ENCODE measurements at regions not wholly inside any gene's neighbourhood (a gene's known extent, or its start where the extent isn't known, plus 50 kb on each side); places are given as distances from the start of the nearest gene placed in this dataset.

- Histone ChIP-seq H3K27ac (ENCODE audit: low read depth, low read length) (no peak overlapping the region), H3K4me3 (ENCODE audit: low read length in 2 of 2) (no peak overlapping the region), H3K4me1 (ENCODE audit: insufficient read depth, low read length) (no peaks in the 10 kb centered on the region), H3K27me3 (ENCODE audit: insufficient read depth, low read length) (no peaks in the 10 kb centered on the region), H3K36me3 (ENCODE audit: insufficient read depth, low read length) (no peaks in the 10 kb centered on the region), H3K9me3 (ENCODE audit: control insufficient read depth in 1 of 2, low read length in 2 of 2) (no peaks in the 10 kb centered on the region)
- H3K27ac Mint-ChIP-seq, result no peak overlapping the region
- no peak for DNase-seq
- H3K4me3 Mint-ChIP-seq, result no peak overlapping the region
- intact Hi-C loops (cut with micrococcal nuclease), result no loop called here
- no peaks in the 10 kb centered on the region for H3K36me3 Mint-ChIP-seq
- CTCF ChIA-PET (ENCODE audit: partially characterized antibody), result interaction anchor here (0.8 kb wide), 1 partner anchor 9 kb away, joined by 3 read pairs; no protein-coding TSS in a partner anchor
- no peaks in the 10 kb centered on the region for H3K9me3 Mint-ChIP-seq
- H3K4me1 Mint-ChIP-seq, result no peaks in the 10 kb centered on the region
- POLR2A ChIA-PET (ENCODE audit: partially characterized antibody), result no interaction called here
- H3K27me3 Mint-ChIP-seq, result peaks cover 3 to 5% of the 10 kb centered on the region in 2 donors
Observed at GRCh38 chr5:74403771-74404170, 236.8 kb downstream of the ENC1 start.

- ChIA-PET POLR2A (ENCODE audit: partially characterized antibody) (no interaction called here), CTCF (ENCODE audit: partially characterized antibody) (no interaction called here)
- no peaks in the 10 kb centered on the region for H3K4me1 ChIP-seq (ENCODE audit: insufficient read depth, low read length)
- H3K36me3 ChIP-seq (ENCODE audit: insufficient read depth, low read length), result no peaks in the 10 kb centered on the region
- no peak overlapping the region for H3K4me3 ChIP-seq (ENCODE audit: low read length in 2 of 2)
- Mint-ChIP-seq H3K27ac (no peak overlapping the region), H3K4me1 (no peaks in the 10 kb centered on the region), H3K9me3 (no peaks in the 10 kb centered on the region), H3K27me3 (peaks cover 2 to 3% of the 10 kb centered on the region in 2 donors), H3K36me3 (no peaks in the 10 kb centered on the region), H3K4me3 (no peak overlapping the region)
- DNase-seq, result no peak
- H3K9me3 ChIP-seq (ENCODE audit: control insufficient read depth in 1 of 2, low read length in 2 of 2), result no peaks in the 10 kb centered on the region
- intact Hi-C loops (cut with micrococcal nuclease), result no loop called here
- no peaks in the 10 kb centered on the region for H3K27me3 ChIP-seq (ENCODE audit: insufficient read depth, low read length)
- H3K27ac ChIP-seq (ENCODE audit: low read depth, low read length), result no peak overlapping the region
Observed at GRCh38 chr5:74402553-74402952, 238.0 kb downstream of the ENC1 start.

GRCh38 chr5:74401946-74402320 lies 238.6 kb downstream of the ENC1 start:
- H3K4me3 Mint-ChIP-seq, result no peak overlapping the region
- no peak overlapping the region for H3K4me3 ChIP-seq (ENCODE audit: low read length in 2 of 2)
- H3K4me1 ChIP-seq (ENCODE audit: insufficient read depth, low read length), result no peaks in the 10 kb centered on the region
- no peaks in the 10 kb centered on the region for H3K36me3 ChIP-seq (ENCODE audit: insufficient read depth, low read length)
- H3K27ac ChIP-seq (ENCODE audit: low read depth, low read length), result no peak overlapping the region
- intact Hi-C loops (cut with micrococcal nuclease), result no loop called here
- CTCF ChIA-PET (ENCODE audit: partially characterized antibody), result no interaction called here
- H3K9me3 ChIP-seq (ENCODE audit: control insufficient read depth in 1 of 2, low read length in 2 of 2), result no peaks in the 10 kb centered on the region
- H3K27ac Mint-ChIP-seq, result no peak overlapping the region
- H3K36me3 Mint-ChIP-seq, result no peaks in the 10 kb centered on the region
- POLR2A ChIA-PET (ENCODE audit: partially characterized antibody), result no interaction called here
- H3K27me3 Mint-ChIP-seq, result peaks cover 2 to 3% of the 10 kb centered on the region in 2 donors
- H3K27me3 ChIP-seq (ENCODE audit: insufficient read depth, low read length), result no peaks in the 10 kb centered on the region
- no peak for DNase-seq
- H3K4me1 Mint-ChIP-seq, result no peaks in the 10 kb centered on the region
- H3K9me3 Mint-ChIP-seq, result no peaks in the 10 kb centered on the region

GRCh38 chr5:74401281-74401945 lies 239.1 kb downstream of the ENC1 start:
- H3K9me3 ChIP-seq (ENCODE audit: control insufficient read depth in 1 of 2, low read length in 2 of 2), result no peaks in the 10 kb centered on the region
- H3K27ac ChIP-seq (ENCODE audit: low read depth, low read length), result no peak overlapping the region
- H3K4me1 ChIP-seq (ENCODE audit: insufficient read depth, low read length), result no peaks in the 10 kb centered on the region
- H3K36me3 ChIP-seq (ENCODE audit: insufficient read depth, low read length), result no peaks in the 10 kb centered on the region
- intact Hi-C loops (cut with micrococcal nuclease), result no loop called here
- Mint-ChIP-seq H3K4me3 (no peak overlapping the region), H3K36me3 (no peaks in the 10 kb centered on the region), H3K27me3 (peaks cover 2 to 3% of the 10 kb centered on the region in 2 donors), H3K27ac (no peak overlapping the region), H3K9me3 (no peaks in the 10 kb centered on the region), H3K4me1 (no peaks in the 10 kb centered on the region)
- ChIA-PET POLR2A (ENCODE audit: partially characterized antibody) (no interaction called here), CTCF (ENCODE audit: partially characterized antibody) (no interaction called here)
- no peak overlapping the region for H3K4me3 ChIP-seq (ENCODE audit: low read length in 2 of 2)
- no peaks in the 10 kb centered on the region for H3K27me3 ChIP-seq (ENCODE audit: insufficient read depth, low read length)
- no peak for DNase-seq

- no peaks in the 10 kb centered on the region for H3K9me3 Mint-ChIP-seq
- POLR2A ChIA-PET (ENCODE audit: partially characterized antibody), result no interaction called here
- no peaks in the 10 kb centered on the region for H3K36me3 ChIP-seq (ENCODE audit: insufficient read depth, low read length)
- CTCF ChIA-PET (ENCODE audit: partially characterized antibody), result no interaction called here
- H3K4me3 ChIP-seq (ENCODE audit: low read length in 2 of 2), result no peak overlapping the region
- no peak overlapping the region for H3K27ac Mint-ChIP-seq
- intact Hi-C loops (cut with micrococcal nuclease), result no loop called here
- H3K4me3 Mint-ChIP-seq, result no peak overlapping the region
- H3K36me3 Mint-ChIP-seq, result no peaks in the 10 kb centered on the region
- peaks cover 0 to 3% of the 10 kb centered on the region in 2 donors for H3K27me3 Mint-ChIP-seq
- no peak for DNase-seq
- H3K27ac ChIP-seq (ENCODE audit: low read depth, low read length), result no peak overlapping the region
- no peaks in the 10 kb centered on the region for H3K9me3 ChIP-seq (ENCODE audit: control insufficient read depth in 1 of 2, low read length in 2 of 2)
- H3K27me3 ChIP-seq (ENCODE audit: insufficient read depth, low read length), result no peaks in the 10 kb centered on the region
- H3K4me1 Mint-ChIP-seq, result no peaks in the 10 kb centered on the region
- no peaks in the 10 kb centered on the region for H3K4me1 ChIP-seq (ENCODE audit: insufficient read depth, low read length)
Observed at GRCh38 chr5:74400067-74400466, 240.5 kb downstream of the ENC1 start.

GRCh38 chr5:74396913-74397622 lies 243.5 kb downstream of the ENC1 start:
- H3K36me3 ChIP-seq (ENCODE audit: insufficient read depth, low read length), result no peaks in the 10 kb centered on the region
- Mint-ChIP-seq H3K27me3 (peaks cover 0 to 2% of the 10 kb centered on the region in 2 donors), H3K4me3 (no peak overlapping the region), H3K36me3 (no peaks in the 10 kb centered on the region), H3K4me1 (no peaks in the 10 kb centered on the region), H3K9me3 (no peaks in the 10 kb centered on the region), H3K27ac (no peak overlapping the region)
- ChIA-PET CTCF (ENCODE audit: partially characterized antibody) (no interaction called here), POLR2A (ENCODE audit: partially characterized antibody) (no interaction called here)
- intact Hi-C loops (cut with micrococcal nuclease), result no loop called here
- no peaks in the 10 kb centered on the region for H3K9me3 ChIP-seq (ENCODE audit: control insufficient read depth in 1 of 2, low read length in 2 of 2)
- H3K27ac ChIP-seq (ENCODE audit: low read depth, low read length), result no peak overlapping the region
- H3K4me3 ChIP-seq (ENCODE audit: low read length in 2 of 2), result no peak overlapping the region
- DNase-seq, result no peak
- no peaks in the 10 kb centered on the region for H3K27me3 ChIP-seq (ENCODE audit: insufficient read depth, low read length)
- H3K4me1 ChIP-seq (ENCODE audit: insufficient read depth, low read length), result no peaks in the 10 kb centered on the region

- Mint-ChIP-seq H3K4me1 (no peaks in the 10 kb centered on the region), H3K27me3 (peaks cover 0 to 2% of the 10 kb centered on the region in 2 donors), H3K27ac (no peak overlapping the region), H3K9me3 (no peaks in the 10 kb centered on the region), H3K36me3 (no peaks in the 10 kb centered on the region), H3K4me3 (no peak overlapping the region)
- ChIA-PET POLR2A (ENCODE audit: partially characterized antibody) (no interaction called here), CTCF (ENCODE audit: partially characterized antibody) (no interaction called here)
- Histone ChIP-seq H3K4me3 (ENCODE audit: low read length in 2 of 2) (no peak overlapping the region), H3K27ac (ENCODE audit: low read depth, low read length) (no peak overlapping the region), H3K27me3 (ENCODE audit: insufficient read depth, low read length) (no peaks in the 10 kb centered on the region), H3K4me1 (ENCODE audit: insufficient read depth, low read length) (no peaks in the 10 kb centered on the region), H3K36me3 (ENCODE audit: insufficient read depth, low read length) (no peaks in the 10 kb centered on the region), H3K9me3 (ENCODE audit: control insufficient read depth in 1 of 2, low read length in 2 of 2) (no peaks in the 10 kb centered on the region)
- intact Hi-C loops (cut with micrococcal nuclease), result loop anchor here (2.0 kb wide), 1 partner anchor 248 kb away; no protein-coding TSS in a partner anchor
- DNase-seq, result no peak
Observed at GRCh38 chr5:74394916-74395880, 245.3 kb downstream of the ENC1 start.

All from CD4-positive, alpha-beta memory T cell (primary cell).